ENCODE measurements at regions not wholly inside any gene's neighbourhood (a gene's known extent, or its start where the extent isn't known, plus 50 kb on each side); places are given as distances from the start of the nearest gene placed in this dataset.

- TF ChIP-seq, protein P1, sequence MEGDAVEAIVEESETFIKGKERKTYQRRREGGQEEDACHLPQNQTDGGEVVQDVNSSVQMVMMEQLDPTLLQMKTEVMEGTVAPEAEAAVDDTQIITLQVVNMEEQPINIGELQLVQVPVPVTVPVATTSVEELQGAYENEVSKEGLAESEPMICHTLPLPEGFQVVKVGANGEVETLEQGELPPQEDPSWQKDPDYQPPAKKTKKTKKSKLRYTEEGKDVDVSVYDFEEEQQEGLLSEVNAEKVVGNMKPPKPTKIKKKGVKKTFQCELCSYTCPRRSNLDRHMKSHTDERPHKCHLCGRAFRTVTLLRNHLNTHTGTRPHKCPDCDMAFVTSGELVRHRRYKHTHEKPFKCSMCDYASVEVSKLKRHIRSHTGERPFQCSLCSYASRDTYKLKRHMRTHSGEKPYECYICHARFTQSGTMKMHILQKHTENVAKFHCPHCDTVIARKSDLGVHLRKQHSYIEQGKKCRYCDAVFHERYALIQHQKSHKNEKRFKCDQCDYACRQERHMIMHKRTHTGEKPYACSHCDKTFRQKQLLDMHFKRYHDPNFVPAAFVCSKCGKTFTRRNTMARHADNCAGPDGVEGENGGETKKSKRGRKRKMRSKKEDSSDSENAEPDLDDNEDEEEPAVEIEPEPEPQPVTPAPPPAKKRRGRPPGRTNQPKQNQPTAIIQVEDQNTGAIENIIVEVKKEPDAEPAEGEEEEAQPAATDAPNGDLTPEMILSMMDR (IDR thresholded peaks at IDR 0.05; ENCODE audit: low read depth, low read length): no peak
- Histone ChIP-seq H3K27me3 (no peaks in the 10 kb centered on the region), H3K27ac (no peak overlapping the region), H3K9me3 (ENCODE audit: low read depth) (no peaks in the 10 kb centered on the region), H3K4me3 (no peak overlapping the region), H3K36me3 (no peaks in the 10 kb centered on the region), H3K4me1 (ENCODE audit: low read depth) (no peaks in the 10 kb centered on the region)
- DNase-seq (ENCODE audit: low read depth in 1 of 2, low spot score in 1 of 2): no peak
These were observed 64.8 kb upstream of the BACH1 start for GRCh38 chr21:29233611-29234540.

GRCh38 chr21:29235714-29236197 is 63.0 kb upstream of the BACH1 start:
- H3K4me3 ChIP-seq: no peak overlapping the region
- no peak for DNase-seq (ENCODE audit: low read depth in 1 of 2, low spot score in 1 of 2)
- no peak overlapping the region for H3K27ac ChIP-seq
- no peaks in the 10 kb centered on the region for H3K36me3 ChIP-seq
- TF ChIP-seq, protein P1 (IDR thresholded peaks at IDR 0.05; ENCODE audit: low read depth, low read length): no peak
- H3K9me3 ChIP-seq (ENCODE audit: low read depth): no peaks in the 10 kb centered on the region
- no peaks in the 10 kb centered on the region for H3K4me1 ChIP-seq (ENCODE audit: low read depth)
- H3K27me3 ChIP-seq: no peaks in the 10 kb centered on the region

- H3K27ac ChIP-seq: no peak overlapping the region
- H3K36me3 ChIP-seq: no peaks in the 10 kb centered on the region
- no peak for DNase-seq (ENCODE audit: low read depth in 1 of 2, low spot score in 1 of 2)
- H3K4me1 ChIP-seq (ENCODE audit: low read depth): no peaks in the 10 kb centered on the region
- H3K9me3 ChIP-seq (ENCODE audit: low read depth): no peaks in the 10 kb centered on the region
- H3K27me3 ChIP-seq: no peaks in the 10 kb centered on the region
- TF ChIP-seq, protein P1 (IDR thresholded peaks at IDR 0.05; ENCODE audit: low read depth, low read length): no peak
- no peak overlapping the region for H3K4me3 ChIP-seq
These were observed 62.5 kb upstream of the BACH1 start for GRCh38 chr21:29236201-29236600.

DNA sequence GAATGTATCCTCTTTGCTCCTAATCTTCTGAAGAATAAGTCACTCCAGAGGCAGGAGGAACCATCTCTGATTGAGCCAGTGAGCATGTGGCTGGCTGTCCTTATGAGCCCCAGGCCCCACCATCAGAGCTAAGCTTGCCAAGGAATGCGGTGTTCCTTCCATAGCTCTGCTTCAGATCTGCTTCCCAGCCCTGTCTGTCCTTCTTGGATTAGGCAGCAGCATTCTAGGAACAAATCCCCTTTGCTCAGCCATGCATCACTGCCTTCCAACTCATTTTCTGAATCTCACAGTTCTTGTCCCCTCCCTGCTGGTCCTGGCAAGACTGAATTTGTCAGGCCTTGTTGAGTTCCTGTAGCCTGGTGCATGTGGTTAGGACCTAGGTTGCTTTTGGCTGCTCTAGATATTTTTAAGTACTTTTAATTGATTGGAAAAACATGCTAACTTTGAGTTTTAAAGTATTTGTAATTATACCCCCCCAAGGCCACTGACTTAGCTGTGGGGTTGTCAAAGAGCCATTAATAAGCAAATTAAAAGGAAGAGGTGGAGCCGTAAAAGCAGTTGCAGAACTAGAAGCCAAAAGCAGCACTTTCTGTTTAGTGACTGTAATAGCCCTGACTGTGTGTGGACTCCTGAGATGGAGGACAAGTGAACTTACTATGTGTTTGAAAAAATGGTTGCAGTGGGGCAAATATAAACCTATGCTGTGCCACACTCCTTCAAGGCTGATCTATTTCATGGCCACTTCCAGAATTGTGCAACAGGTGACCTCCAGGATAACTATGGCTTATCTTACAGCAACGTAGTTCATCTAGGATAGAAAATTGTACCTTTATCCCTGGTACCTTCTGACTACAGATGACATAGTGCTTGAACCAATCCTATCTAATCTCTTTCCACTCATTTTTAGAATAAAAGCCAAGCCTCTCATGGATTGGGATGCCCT is 61.3 kb upstream of the BACH1 start:
- H3K4me3 ChIP-seq: no peak overlapping the region
- TF ChIP-seq, protein P1 (IDR thresholded peaks at IDR 0.05; ENCODE audit: low read depth, low read length): no peak
- no peaks in the 10 kb centered on the region for H3K36me3 ChIP-seq
- DNase-seq (ENCODE audit: low read depth in 1 of 2, low spot score in 1 of 2): peak in 1 of 2 donors; percentile 75
- H3K27me3 ChIP-seq: no peaks in the 10 kb centered on the region
- no peaks in the 10 kb centered on the region for H3K9me3 ChIP-seq (ENCODE audit: low read depth)
- no peak overlapping the region for H3K27ac ChIP-seq
- H3K4me1 ChIP-seq (ENCODE audit: low read depth): no peaks in the 10 kb centered on the region

All from cardiac muscle cell (in vitro differentiated cells and primary cell).